GM21576 (cell line): ENCODE measurements at regions not wholly inside any gene's neighbourhood (a gene's known extent, or its start where the extent isn't known, plus 50 kb on each side); places are given as distances from the start of the nearest gene placed in this dataset.
"Not testable (repeated sequence)": the region's sequence is repeated elsewhere in the genome, so short reads cannot be mapped to it uniquely, and the experiment has no call there.

ENCODE experiments used
- ATAC-seq: cut with Tn5 transposase; IDR thresholded peaks from one replicate; pipeline ENCODE4 v1.9.1; 2021; ENCODE audit warnings: mild to moderate bottlenecking, moderate library complexity; ENCODE audit not compliant: unreplicated experiment

DNA sequence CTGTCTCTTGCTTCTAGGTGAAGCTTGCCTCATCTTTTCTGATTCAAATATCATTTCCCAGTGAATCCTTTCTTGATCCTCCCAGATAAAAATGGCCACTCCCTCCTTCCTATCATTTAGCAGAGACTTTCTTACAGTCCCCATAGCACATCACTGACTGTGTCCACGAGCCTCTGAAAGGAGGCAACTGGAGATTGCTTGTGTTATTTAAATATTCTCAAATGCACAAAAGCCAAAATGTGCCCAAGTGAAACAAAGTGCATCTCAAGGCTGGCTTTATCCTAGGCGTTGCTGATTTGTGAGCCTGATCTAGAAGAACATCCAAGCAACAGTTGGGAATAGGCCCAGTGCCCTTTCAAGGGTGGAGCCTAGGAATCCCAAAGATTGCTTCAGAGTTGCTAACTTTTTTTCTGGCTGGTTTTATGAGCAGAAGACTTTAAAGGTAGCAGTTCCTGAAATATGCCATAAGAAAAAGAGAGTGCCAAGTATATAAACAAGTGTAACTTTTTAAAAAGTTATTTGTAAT lies 393.6 kb downstream of the CD83 start:
- no peak for ATAC-seq

DNA sequence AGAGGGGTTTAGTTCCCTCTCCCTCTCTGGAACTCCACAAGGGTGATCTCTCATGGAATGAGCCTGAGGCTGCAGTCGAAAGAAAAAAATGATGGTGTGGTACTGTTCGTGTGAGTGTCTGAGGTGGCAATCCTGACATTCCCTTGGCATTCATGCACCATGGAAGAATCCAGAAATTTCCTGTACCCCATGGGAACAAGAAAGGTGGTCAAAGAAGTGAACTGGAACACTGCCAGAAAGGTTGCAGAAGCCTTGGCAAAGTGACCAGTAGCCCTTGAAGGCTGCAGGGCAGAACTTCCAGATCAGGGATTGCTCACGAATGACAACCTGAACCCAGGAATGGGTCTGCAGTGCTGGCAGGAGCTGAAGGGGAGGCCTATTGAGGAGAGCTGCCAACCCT lies 394.7 kb downstream of the CD83 start:
- no peak for ATAC-seq

DNA sequence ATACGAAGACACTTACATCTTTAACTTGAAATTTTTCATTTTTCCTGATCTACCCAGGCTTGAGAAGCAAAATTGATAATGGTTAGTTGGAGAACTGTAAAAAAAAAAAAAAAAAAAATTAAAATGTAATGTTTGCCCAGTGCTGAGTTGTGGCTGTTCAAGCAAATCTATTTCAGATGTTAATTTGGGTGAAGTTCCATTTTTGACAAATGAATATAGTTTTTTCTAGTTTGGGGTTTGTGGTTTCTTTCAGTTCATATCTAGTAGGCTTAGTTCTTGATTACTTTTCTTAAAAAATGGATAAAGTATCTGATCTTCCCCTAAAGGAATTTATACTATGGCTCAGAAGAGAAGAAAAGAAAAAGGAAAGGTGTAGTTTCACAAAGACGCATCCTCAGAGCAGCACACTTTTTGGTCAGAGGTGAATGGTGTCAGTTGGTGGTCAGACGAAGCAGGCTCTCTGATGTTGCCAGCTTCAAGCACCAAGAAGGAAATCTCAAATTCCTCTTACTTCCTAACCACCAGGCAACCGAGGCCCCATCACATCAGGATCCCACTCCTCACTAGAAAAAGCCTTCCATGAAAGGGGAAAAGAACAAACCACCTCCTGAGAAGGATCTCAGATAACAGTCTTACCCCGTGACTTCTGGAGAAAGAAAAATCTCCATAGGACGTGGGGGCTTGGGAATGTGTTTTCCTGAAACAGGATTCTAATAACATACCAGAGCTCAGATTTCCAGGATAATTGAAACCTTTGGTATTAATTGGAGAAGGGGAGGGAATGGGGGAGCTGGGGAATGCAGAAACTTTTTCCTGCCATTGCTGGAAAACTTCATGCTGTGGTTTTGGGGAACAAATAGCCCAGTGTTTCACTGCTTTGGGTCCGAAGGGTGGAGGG lies 396.2 kb downstream of the CD83 start:
- ATAC-seq, result no peak

DNA sequence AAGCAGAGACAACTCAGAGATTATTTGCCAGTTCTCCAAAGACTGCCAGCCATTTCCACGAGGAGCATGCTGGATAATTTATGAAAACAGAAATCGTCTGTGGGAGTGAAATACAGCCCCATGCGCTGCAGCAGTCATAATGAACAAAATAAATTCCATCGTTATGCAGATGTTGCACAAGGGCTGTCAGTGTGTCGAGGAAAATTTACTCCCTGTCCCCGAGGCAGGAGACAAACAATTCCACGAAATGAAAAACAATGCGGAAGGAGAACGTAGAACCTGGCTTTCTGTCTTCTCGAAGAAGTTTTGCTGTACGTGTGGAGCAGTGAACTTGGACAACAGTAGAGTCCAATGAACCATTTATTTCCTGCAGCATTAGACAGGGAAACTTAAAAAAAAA lies 399.4 kb downstream of the CD83 start:
- ATAC-seq, result no peak

DNA sequence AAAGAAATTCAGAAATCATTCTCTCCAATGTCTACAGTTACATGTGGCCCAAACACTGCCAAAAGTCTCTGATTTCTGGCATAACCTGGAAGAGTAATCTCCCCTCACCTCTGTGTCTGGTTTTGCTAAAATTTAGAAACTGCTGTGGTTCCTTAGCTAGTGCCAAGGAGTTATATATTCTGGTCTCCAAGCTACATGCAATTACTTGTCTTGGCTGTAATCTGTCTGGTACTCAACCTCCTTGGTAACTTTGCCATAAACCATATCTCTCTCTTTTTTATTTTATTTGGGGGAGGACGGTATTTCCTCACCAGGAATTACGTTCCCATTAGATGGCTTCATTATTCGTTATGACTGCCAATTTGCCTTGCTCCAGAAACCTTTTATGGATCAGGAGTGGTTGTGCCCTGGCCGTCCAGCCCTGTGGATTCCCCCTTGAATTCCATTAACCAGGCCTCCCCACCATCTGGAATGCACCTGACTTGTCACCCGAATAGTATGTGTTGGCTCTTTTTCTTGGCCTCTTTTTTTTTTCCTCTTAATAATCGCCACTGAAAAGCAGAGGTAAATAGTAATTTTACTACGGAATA lies 400.0 kb downstream of the CD83 start:
- ATAC-seq, result no peak

DNA sequence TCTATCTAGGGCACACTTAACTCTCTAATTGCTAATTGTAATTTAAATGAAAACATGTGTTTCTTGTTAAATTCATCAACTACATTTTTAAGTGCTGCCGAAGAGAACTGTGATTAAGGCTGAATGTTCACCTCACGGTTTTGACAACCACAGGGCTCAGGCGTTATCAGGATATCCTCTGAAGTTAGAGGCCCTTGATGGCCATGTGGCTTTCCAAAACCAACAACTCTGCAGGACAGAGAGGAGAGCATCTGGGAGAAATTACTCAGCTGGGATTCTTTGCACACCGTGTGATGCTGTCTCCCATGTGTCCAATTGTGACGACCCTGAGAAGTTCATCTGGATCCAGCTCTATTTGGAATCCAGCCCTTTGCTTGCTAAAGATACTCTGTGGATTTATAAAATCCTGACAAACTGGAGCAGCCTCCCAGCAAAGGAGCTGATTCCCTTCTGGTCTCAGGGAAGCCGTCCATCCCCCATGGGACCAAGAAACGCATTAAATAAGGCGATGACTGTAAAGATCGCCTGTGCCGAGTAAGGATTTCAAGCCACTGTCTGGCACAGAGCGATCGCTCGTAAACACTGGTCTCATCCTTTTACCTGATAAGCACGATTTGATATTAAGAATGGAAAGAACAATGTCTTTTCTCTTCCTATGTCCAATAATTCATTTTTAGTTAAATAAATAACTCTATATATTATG lies 401.1 kb downstream of the CD83 start:
- no peak for ATAC-seq

DNA sequence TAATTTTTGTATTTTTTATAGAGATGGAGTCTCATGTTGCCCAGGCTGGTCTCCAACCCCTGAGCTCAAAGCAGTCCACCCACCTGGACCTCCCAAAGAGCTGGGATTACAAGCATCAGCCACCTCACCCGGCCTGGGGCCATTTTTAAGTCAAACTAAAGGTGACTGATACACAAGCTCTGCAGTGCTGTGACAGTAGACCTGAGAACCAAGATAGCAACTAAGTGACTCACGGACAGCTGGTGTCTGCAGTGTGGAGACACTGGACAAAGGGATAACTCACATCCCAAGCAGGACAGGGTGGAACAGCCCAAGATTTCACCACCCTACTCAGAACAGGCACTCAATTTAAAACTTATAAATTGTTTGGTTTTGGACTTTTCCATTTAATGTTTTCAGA lies 402.5 kb downstream of the CD83 start:
- no peak for ATAC-seq

DNA sequence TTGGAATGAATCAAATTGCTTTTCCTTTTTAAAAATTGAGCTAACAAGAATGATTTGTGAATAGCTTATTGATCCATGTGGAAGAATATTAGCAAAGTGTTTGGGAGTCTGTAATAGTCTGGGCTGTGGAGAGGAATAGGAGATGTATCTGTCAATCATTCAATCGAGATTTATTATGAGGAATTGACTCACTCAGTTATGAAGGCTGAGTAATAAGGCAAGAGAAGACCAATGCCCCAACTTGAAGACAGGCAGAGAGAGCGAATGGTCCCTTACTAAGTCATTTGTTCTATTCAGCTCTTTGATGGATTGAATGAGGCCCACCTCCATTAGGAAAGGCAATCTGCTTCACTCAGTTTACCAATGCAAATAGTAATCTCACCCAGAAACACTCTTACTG lies 403.0 kb downstream of the CD83 start:
- no peak for ATAC-seq

DNA sequence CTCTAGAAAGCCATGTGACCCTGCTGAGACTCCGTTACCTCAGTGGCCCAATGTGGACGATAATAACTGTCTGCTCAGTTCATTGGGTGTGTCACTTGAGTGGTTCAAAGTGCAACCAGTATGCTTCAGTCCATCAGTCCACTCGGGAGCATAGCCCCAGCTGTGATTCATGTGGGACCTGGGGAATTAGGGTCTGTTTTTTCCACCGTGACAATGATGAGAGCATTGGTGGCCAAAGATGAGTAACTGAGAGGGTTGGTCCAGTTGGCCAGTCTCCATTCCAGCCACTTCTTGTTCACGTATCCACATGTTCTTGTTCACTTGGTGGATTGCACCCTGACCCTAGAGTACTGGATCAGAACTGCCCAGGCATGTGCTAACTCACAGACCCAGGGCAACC lies 403.6 kb downstream of the CD83 start:
- ATAC-seq, result no peak

DNA sequence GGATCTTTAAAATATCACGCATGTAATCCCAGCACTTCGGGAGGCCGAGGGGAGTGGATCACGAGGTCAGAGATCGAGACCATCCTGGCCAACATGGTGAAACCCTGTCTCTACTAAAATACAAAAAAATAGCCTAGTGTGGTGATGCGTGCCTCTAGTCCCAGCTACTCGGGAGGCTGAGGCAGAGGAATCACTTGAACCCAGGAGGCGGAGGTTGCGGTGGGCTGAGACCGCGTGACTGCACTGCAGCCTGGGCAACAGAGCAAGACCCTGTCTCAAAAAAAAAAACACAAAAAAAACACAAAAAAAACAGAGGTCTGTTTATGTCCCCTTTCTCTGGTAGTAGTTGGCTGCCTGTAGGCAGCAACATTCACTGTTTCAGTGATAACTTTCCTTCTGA lies 404.3 kb downstream of the CD83 start:
- ATAC-seq, result not testable (repeated sequence)

DNA sequence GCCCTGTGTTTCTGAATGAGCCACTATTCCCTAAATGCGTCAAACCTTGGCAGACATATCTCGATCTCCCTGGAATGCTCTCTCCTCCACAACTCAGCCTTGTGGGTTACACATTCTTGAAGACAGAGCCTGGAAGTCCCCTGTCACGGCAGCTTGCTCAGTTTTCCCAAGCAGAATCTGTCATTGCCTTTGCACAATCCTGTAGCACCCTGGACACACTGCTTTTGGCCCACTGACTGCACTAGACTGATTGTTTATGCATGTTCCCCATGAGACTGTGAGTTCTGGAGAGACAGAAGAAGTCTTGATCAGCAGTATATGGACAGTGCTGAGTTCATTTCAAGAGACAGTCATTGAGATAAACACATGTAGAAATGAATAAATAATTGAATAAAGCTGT lies 406.7 kb downstream of the CD83 start:
- no peak for ATAC-seq

DNA sequence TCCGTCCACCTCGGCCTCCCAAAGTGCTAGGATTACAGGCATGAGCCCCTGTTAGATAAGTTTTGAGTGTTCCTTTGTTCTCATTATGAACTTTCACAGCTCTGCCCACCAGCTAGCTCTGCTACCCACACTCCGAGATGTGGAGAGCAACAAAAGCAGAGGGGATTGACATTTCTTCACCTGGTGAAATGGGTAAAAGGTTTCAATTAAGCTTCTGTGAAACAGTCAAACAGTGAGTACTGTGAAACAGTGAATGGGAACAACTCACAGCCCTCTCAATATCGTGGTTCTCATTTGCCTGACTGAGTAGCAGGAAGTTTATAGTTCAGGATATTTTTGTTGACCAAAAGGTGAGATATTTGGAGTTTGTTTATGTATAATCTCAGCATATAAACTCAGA lies 412.8 kb downstream of the CD83 start:
- no peak for ATAC-seq

DNA sequence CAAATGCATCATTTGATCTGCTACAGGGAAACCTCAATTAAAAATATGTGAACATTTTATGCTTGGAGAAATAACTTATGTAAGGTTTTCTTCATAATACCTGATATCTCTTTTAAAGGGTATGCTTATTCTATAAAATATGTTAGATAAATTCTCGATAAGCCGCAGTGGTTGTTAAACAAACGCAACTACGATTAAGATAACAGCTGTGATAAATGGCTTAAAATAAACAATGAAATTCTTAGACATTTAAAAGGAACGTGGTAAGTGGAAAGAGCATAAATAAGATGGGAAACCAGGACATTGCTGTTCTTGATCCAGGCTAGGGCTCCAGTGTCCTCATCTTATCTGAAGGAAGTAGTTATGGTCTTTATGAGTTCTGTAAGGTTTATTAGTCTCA lies 415.9 kb downstream of the CD83 start:
- ATAC-seq, result no peak

DNA sequence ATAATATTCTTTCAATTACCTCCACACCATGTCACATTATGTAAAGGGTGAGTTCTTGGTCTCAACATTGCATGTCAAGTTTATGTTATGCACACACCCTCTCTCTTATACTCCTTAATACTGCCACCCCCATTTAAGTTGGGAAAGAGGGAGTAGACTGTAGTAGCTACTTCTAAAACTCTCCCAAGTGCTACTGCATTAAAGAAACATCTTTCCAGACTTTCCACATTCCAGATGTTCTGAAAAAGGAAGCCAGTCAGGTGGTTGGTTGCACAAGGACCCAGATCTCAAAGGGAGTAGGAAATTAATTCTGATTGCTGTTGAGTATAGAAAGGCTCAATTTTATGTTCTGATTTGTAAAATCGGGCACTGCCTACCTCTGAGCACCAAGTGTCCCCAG lies 419.5 kb downstream of the CD83 start:
- ATAC-seq, result no peak

DNA sequence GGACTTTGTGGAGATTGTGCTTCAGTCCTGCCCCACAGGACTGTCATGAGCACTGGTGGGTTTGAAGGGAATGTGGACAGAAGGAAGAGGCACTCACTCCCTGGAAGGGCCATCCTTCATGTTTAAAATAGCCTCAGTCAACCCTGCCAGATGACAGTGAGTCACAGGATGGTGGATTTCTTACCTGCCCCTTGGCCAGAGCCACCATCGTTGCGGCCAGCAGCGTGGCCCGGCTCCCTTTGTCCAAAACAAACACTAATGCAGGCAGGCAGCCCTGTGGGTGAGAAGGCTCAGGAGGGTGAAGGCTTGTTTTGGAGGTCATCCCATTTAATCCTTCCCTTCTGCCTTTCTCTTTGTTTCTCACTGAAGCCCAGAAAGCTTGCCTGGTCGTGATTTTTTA lies 422.7 kb downstream of the CD83 start:
- ATAC-seq, result no peak

DNA sequence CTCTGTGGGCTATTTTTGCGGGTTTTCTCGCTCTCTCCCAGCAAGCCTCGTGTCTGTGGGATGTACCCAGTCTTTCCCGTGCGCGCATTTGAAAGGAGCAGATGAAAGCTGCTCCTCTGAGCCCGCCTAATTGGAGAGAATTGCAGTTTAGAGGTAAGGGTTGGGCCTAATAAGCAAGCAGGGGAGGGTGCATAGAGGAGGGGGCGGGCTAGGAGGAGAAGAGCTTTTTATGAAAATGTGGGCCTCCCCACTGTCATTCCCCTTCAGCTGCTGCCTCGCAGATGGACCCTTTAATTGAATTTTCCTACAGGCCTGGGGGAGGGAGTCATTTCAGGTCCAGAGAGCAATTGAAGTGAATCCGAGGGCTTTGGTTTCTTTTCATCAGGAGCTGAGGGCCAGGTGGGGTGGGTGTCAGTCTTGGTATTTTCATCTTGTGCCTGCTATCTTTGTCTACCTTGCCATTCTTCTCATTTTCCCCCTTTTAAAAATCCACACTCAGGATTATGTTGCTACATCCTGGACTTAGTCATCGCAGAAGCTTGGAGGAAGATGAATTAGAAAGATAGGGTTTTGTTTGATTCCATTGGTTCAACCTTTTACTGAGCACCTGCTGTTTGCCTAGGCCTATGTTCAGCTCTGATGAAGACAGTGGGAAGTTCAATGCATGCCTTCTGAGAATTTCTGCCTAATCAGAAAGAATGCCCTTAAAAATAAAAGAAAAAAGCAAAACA lies 423.4 kb downstream of the CD83 start:
- no peak for ATAC-seq

DNA sequence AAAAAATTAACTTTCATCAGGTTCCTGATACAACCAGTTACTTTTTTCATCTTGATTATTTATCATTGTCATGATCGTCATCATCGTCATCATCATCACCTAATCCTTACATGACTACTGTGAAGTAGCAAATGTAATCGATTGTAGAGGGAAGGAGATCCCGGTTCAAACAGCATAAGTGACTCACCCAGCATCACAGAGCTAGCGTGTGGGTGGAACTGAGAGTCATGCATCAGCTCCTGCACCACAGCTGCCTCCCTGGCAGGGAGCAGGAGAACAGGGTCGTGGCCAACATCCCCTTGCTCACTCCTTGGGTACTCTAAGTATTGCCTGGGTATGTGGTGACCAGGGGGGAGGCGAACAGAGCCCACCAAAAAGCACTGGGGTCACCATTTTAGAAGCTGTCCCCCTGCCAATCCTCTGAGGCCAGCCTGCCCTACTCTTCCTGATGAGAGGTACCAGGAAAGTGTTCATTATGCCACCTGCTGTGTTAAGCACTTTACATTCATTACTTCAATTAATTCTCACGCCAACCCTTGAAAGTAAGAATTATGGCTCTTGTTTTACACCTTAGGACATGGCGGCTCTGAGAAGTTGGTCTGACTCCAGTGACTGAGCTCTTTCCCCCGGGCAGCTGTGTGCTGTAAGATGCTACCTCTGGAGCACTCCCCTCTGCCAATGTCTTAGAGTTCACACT lies 425.2 kb downstream of the CD83 start:
- ATAC-seq, result peak; percentile 77

DNA sequence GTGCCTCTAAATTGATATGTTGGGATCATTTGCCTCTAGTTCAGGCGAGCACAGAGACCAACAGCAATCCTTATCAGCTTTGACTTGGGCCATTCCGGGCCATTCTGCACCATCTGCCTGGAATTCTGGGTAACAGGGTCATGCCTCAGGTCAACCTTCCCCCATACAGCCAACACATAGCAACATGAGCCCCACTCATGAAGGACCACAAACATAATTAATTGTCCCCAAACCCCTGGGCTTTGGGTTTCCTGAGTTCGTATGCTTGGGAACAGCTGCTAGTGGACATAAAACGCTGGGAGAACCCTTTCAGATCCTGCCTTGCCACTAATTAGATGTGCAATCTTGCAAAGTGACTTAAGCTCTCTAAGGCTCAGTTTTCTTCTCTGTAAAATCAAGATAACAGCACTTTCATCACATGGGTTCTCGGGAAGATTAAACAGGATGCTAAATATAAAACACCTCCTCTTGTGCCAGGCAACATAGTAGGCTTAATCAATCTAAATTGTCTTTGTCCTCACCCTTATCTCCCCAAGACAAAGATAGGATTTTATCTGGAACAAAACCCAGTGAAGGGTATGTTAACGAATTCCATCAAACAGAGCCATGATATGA lies 426.5 kb downstream of the CD83 start:
- no peak for ATAC-seq

DNA sequence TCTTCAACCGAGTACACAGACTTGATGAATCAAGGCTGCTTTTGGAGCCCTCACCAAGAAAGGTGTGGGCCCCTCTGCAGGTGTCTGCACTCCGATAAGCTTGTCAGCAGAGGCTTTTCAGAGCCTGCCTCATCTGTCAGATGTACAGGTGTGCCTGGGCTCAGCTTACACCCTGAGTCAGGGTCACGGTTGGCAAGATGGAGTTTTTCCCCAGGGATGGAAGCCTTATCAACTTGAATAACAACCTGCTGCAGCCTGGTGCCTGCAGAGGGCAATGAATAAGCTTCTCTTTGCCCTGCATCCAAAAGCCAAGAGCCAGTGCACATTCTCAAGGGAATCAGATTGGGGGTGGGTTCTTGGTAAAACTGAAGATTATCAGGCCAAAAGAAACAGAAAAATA lies 427.1 kb downstream of the CD83 start:
- no peak for ATAC-seq

DNA sequence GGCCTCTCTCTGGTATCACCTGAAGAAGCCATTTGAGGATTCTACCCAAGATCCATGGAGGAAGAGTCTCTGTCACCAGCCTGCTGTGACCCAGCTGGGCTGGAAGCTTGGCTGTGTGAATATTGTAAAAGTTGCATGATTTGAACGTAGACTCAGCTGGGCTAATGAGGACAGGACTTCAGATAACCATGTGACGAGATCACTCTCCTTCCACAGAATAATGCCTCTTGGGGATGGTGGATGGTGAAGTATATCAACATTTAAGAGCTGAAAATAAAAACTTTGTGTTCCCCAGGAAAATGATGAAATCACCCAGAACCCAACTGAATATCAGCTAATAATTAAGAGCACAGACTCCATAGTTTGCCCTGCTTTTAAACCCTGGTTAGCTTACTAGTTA lies 427.9 kb downstream of the CD83 start:
- ATAC-seq, result no peak
